GM12864 (cell line): ENCODE measurements at regions not wholly inside any gene's neighbourhood (a gene's known extent, or its start where the extent isn't known, plus 50 kb on each side); places are given as distances from the start of the nearest gene placed in this dataset.

Experiments used
- DNase-seq: peaks from one replicate; pipeline ENCODE4 v3.0.0-alpha.2; 2011; ENCODE audit warnings: low read depth
- H3K4me3 ChIP-seq: 2 replicates; pipeline ENCODE4 v1.5.1; 2011; ENCODE audit warnings: mild to moderate bottlenecking, low read depth, low read length, control low read depth
- TF ChIP-seq, protein P1 (sequence below): IDR thresholded peaks from 2 replicates; pipeline ENCODE4 v1.5.1; 2011; ENCODE audit warnings: low read depth, mild to moderate bottlenecking, moderate library complexity, low read length, control low read depth, inconsistent platforms; ENCODE audit errors: missing control alignments

DNA sequence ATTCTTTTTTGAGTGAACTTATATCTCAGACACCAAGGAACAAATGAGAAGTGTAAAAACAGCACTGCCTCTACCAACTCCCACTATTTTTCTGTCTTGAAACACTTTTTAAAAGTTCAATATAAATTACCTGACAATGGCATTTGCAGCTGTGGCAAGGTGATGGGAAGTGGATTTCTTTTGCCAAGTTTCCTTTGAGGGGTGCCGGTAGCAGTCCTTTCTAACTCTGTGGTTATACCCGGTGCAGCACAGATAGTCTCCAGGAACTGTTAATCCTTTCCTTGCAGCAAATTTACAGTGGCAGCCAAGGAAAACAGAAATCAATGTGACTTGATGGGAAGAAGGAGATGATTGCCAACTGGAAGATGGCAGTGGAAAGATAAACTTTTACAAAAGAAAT is 243.7 kb downstream of the BCAT1 start:
- TF ChIP-seq, protein P1, sequence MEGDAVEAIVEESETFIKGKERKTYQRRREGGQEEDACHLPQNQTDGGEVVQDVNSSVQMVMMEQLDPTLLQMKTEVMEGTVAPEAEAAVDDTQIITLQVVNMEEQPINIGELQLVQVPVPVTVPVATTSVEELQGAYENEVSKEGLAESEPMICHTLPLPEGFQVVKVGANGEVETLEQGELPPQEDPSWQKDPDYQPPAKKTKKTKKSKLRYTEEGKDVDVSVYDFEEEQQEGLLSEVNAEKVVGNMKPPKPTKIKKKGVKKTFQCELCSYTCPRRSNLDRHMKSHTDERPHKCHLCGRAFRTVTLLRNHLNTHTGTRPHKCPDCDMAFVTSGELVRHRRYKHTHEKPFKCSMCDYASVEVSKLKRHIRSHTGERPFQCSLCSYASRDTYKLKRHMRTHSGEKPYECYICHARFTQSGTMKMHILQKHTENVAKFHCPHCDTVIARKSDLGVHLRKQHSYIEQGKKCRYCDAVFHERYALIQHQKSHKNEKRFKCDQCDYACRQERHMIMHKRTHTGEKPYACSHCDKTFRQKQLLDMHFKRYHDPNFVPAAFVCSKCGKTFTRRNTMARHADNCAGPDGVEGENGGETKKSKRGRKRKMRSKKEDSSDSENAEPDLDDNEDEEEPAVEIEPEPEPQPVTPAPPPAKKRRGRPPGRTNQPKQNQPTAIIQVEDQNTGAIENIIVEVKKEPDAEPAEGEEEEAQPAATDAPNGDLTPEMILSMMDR, result no peak

DNA sequence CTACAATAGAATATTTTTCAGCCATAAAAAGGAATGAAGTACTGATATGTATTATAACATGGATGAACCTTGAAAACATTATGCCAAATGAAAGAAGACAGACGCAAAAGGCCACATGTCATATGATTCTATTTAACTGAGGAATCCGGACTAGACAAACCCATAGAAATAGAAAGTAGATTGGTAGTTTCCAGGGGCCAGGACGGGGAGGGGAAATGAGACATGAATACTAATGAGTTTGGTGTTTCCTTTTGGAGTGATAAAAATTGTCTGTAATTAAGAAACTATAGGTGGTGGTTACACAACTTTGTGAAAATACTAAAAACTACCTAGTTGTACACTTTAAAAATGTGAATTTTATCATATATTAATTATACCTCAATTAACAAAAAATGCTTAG is 247.6 kb downstream of the BCAT1 start:
- TF ChIP-seq, protein P1, result no peak
- H3K4me3 ChIP-seq, result no peak overlapping the region
- no peak for DNase-seq

More for the DNA sequence above, 243.7 kb downstream of the BCAT1 start:
- no peak for DNase-seq
- H3K4me3 ChIP-seq, result no peak overlapping the region

DNA sequence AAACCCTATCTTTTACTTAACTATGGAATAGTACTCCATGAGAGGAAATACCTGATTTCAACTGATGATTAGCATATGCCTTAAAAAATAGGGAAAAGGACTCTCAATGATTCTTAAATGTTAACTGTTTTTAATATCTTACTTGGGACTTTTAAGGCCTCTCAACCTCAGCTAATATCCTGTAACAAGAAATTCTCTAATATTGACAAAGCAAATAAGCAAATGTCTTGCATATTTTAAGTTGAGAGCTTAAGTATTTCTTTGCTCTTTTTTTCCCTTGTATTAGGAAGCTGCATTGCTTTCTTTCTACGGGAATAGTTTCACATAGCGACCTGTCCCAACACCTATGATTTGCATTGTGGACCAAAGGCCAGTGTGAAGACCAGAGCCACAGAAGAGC is 249.9 kb downstream of the BCAT1 start:
- TF ChIP-seq, protein P1, result no peak
- no peak overlapping the region for H3K4me3 ChIP-seq

DNA sequence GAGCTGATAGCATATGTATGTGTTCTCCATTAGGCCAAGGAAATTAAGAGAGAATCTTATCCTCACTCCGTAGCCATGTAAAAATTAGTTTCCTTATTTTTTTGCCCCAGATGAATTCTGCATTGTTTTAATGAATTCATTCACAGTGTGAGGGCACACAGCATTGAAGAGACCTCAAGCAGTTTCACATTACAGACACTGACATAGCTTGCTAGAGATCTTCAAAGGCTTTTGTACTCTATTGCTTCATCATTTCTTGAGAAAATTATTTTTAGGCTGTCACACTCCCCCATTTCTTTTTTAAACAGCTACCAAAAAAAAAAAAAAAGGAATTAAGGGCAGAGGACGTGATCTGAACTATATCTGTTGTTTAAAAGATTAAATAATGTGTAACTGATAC is 251.1 kb downstream of the BCAT1 start:
- DNase-seq, result no peak
- TF ChIP-seq, protein P1, result no peak
- no peak overlapping the region for H3K4me3 ChIP-seq

More for the DNA sequence above, 249.9 kb downstream of the BCAT1 start:
- no peak for DNase-seq

DNA sequence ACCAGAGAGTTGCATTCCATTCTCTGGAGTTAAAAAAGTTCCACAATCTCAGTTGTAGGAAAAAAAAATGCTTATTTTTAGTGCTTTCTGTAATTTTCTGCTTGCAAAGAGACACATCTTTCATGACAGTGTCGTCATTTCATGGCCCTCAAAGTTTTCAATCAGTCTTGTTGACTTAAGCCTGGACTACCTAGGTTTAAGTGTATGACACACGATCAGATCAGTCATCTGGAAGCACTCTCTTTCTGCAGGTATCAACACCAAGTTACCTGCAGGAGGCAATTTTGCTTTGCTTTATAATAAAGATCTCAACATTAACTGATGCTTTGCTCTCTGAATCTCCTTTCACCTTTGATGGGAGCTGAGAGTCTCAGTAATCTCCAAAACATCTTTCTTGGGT is 251.6 kb downstream of the BCAT1 start:
- no peak for DNase-seq
- TF ChIP-seq, protein P1, result no peak
- H3K4me3 ChIP-seq, result no peak overlapping the region

DNA sequence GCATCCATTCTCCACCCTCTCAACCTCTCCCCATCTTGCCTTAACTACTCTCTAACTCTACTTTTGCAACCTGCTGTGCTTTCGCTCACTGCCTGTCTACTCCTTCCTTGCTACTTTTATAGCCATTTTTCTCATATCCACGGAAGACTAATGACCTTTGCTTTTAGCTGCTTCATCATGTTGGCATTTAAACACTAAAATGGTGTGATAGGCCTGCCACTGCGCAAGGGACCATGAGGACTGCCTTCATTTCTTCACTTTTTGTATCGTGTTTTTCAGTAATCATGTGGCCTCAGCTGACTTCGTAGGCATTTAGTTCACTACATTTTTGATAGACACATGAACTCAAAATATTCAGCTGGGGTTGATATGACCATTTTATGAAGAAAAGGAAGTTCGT is 252.1 kb downstream of the BCAT1 start:
- TF ChIP-seq, protein P1, result no peak
- DNase-seq, result no peak
- no peak overlapping the region for H3K4me3 ChIP-seq

DNA sequence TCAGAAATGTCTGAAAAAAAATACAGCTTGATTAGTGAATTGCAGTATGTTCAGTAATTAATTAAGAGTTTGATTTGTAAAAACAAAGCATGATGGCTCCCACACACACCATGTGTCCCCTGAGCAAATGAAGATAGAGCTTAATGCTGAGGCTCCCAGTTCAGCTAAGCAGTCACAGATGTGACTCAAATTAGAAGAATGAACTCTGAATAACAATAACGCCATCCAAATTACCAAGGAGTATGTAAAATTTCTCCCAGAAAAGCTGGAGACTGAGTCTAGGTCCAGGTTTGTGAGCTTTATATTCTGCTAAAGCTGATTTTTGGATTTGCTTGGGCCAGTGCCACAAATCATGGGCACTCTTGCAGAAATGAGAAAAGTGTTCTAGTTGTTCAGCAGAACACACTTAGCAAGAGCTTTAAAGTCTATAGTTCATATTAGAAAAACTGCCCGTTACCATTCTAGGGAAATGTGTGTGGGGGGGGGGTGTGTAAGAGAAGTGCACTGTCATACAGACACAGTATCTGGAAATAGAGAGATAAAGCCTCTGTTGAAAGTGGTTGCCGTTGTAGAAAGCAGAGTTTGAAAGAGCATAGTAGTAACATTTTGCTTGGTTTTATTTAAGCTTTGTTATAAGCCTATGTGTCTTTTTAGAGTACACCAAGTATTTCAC is 253.1 kb downstream of the BCAT1 start:
- H3K4me3 ChIP-seq, result no peak overlapping the region
- TF ChIP-seq, protein P1, result no peak
- no peak for DNase-seq
